CD8-positive, alpha-beta memory T cell (primary cell): ENCODE measurements at regions not wholly inside any gene's neighbourhood (a gene's known extent, or its start where the extent isn't known, plus 50 kb on each side); places are given as distances from the start of the nearest gene placed in this dataset.

Experiments used
- CTCF ChIA-PET: fragments of 350-600 bp; sonication (Branson Sonifier 250); formaldehyde crosslinking; loops from one replicate; lab custom pipeline; 2021; ENCODE audit warnings: antibody characterized with exemption; lab: Charles Lee
- POLR2A ChIA-PET: fragments of 350-600 bp; sonication (Branson Sonifier 250); formaldehyde crosslinking; loops from one replicate; lab custom pipeline; 2021; ENCODE audit warnings: antibody characterized with exemption; lab: Charles Lee
- DNase-seq, 5 donors: peaks; one replicate each; pipeline versions ENCODE4 v3.0.0 to v3.0.0-alpha.2; 2020 to 2022; ENCODE audit warnings: mixed read lengths in 1 of 5
- H3K27ac ChIP-seq: one replicate; pipeline ENCODE4 v1.7.0; 2013; ENCODE audit warnings: low read depth, mild to moderate bottlenecking, low read length, moderate library complexity
- H3K27me3 ChIP-seq: 2 replicates; pipeline ENCODE4 v1.7.0; 2013; ENCODE audit warnings: low read length, mild to moderate bottlenecking; ENCODE audit not compliant: insufficient read depth, poor library complexity, severe bottlenecking
- H3K36me3 ChIP-seq: 2 replicates; pipeline ENCODE4 v1.7.0; 2013; ENCODE audit warnings: mild to moderate bottlenecking, low read length, moderate library complexity; ENCODE audit not compliant: insufficient read depth
- H3K4me1 ChIP-seq: 2 replicates; pipeline ENCODE4 v1.7.0; 2013; ENCODE audit warnings: mild to moderate bottlenecking, low read length, moderate library complexity; ENCODE audit not compliant: insufficient read depth
- H3K4me3 ChIP-seq: 2 replicates; pipeline ENCODE4 v1.7.0; 2013; ENCODE audit warnings: mild to moderate bottlenecking, low read length
- H3K9me3 ChIP-seq: 2 replicates; pipeline ENCODE4 v1.7.0; 2013; ENCODE audit warnings: mild to moderate bottlenecking, low read length
- H3K27ac Mint-ChIP-seq, 8 donors: one replicate each; pipeline ENCODE4 v1.8.0; 2020 to 2021; ENCODE audit warnings: mixed read lengths in 8 of 8, mild to moderate bottlenecking in 6 of 8, inconsistent platforms in 3 of 8, moderate library complexity in 3 of 8
- H3K27me3 Mint-ChIP-seq, 2 donors: one replicate each; pipeline ENCODE4 v1.8.0; 2020 to 2021; ENCODE audit warnings: mixed read lengths in 2 of 2, mild to moderate bottlenecking in 1 of 2, moderate library complexity in 1 of 2
- H3K36me3 Mint-ChIP-seq, 3 donors: one replicate each; pipeline ENCODE4 v1.8.0; 2020 to 2021; ENCODE audit warnings: mixed read lengths in 3 of 3, inconsistent platforms in 1 of 3, mild to moderate bottlenecking in 1 of 3
- H3K4me1 Mint-ChIP-seq, 3 donors: one replicate each; pipeline ENCODE4 v1.8.0; 2020 to 2021; ENCODE audit warnings: mixed read lengths in 3 of 3, inconsistent platforms in 1 of 3, mild to moderate bottlenecking in 1 of 3
- H3K4me3 Mint-ChIP-seq, 7 donors: one replicate each; pipeline ENCODE4 v1.8.0; 2020 to 2021; ENCODE audit warnings: mixed read lengths in 7 of 7, mild to moderate bottlenecking in 6 of 7, moderate library complexity in 4 of 7, inconsistent platforms in 2 of 7
- H3K9me3 Mint-ChIP-seq, 5 donors: one replicate each; pipeline ENCODE4 v1.8.0; 2020 to 2022; ENCODE audit warnings: mixed read lengths in 5 of 5, mild to moderate bottlenecking in 3 of 5, moderate library complexity in 2 of 5, inconsistent platforms in 1 of 5

DNA sequence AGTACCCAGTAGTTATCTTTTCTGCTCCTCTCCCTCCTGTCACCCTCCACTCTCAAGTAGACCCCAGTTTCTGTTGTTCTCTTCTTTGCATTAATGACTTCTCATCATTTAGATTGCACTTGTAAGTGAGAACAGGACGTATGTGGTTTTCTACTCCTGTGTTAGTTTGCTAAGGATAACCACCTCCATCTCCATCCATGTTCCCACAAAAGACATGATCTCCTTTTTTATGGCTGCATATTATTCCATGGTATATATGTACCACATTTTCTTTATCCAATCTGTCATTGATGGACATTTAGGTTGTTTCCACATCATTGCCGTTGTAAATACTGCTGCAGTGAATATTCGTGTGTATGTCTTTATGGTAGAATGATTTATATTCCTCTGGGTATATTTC is 1346.5 kb downstream of the MRPL39 start:
- H3K4me3 Mint-ChIP-seq = no peak overlapping the region
- H3K4me1 Mint-ChIP-seq = no peaks in the 10 kb centered on the region
- H3K27ac Mint-ChIP-seq = no peak overlapping the region
- DNase-seq = no peak
- no peaks in the 10 kb centered on the region for H3K36me3 Mint-ChIP-seq
- H3K27me3 Mint-ChIP-seq = peaks cover 0 to 3% of the 10 kb centered on the region in 2 donors
- H3K27me3 ChIP-seq = no peaks in the 10 kb centered on the region
- no peak overlapping the region for H3K4me3 ChIP-seq
- H3K27ac ChIP-seq = no peak overlapping the region
- H3K9me3 ChIP-seq = no peaks in the 10 kb centered on the region
- H3K9me3 Mint-ChIP-seq = peaks cover 2 to 11% (median 3%) of the 10 kb centered on the region in 5 donors
- no peaks in the 10 kb centered on the region for H3K4me1 ChIP-seq
- CTCF ChIA-PET = no interaction called here
- no peaks in the 10 kb centered on the region for H3K36me3 ChIP-seq
- POLR2A ChIA-PET = no interaction called here

DNA sequence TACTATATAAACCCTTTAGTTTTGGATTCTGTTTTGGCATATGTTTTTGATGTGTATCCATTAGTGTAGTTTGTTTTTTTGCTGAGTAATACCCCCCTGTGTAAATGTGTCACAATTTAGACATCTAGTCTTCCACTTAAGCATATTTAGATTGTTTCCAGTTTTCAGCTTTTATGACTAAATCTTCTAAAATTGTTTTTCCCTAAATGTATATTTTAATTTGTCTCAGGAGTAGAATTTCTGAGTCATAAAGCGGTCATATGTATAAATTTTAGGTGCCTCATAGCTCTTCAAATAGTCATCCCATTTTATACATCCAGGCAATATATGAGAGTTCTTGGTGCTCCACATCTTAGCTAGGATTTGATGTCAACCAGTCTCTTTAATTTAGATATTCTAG is 1348.0 kb downstream of the MRPL39 start:
- POLR2A ChIA-PET = no interaction called here
- CTCF ChIA-PET = no interaction called here
- H3K27me3 ChIP-seq = no peaks in the 10 kb centered on the region
- no peaks in the 10 kb centered on the region for H3K9me3 ChIP-seq
- H3K4me1 Mint-ChIP-seq = no peaks in the 10 kb centered on the region
- H3K9me3 Mint-ChIP-seq = peaks cover 2 to 11% (median 3%) of the 10 kb centered on the region in 5 donors
- no peak overlapping the region for H3K27ac Mint-ChIP-seq
- H3K4me3 Mint-ChIP-seq = no peak overlapping the region
- no peaks in the 10 kb centered on the region for H3K4me1 ChIP-seq
- H3K27ac ChIP-seq = no peak overlapping the region
- no peak overlapping the region for H3K4me3 ChIP-seq
- no peaks in the 10 kb centered on the region for H3K36me3 Mint-ChIP-seq
- H3K36me3 ChIP-seq = no peaks in the 10 kb centered on the region
- H3K27me3 Mint-ChIP-seq = peaks cover 0 to 3% of the 10 kb centered on the region in 2 donors
- no peak for DNase-seq

DNA sequence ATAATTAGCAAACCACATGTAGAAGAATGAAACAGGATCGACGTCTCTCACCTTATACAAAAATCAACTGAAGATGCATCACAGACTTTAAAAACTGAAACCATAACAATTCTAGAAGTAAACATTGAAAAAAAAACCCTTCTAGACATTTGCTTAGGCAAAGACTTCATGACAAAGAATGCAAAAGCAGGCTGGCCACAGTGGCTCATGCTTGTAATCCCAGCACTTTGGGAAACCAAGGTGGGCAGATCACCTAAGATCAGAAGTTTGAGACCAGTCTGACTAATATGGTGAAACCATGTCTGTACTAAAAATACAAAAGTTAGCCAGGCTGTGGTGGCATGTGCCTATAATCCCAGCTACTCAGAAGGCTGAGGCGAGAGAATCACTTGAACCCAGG is 1351.7 kb downstream of the MRPL39 start:
- DNase-seq = no peak
- Histone ChIP-seq H3K4me1 (no peaks in the 10 kb centered on the region), H3K9me3 (no peaks in the 10 kb centered on the region), H3K4me3 (no peak overlapping the region), H3K36me3 (no peaks in the 10 kb centered on the region), H3K27me3 (no peaks in the 10 kb centered on the region), H3K27ac (no peak overlapping the region)
- H3K36me3 Mint-ChIP-seq = no peaks in the 10 kb centered on the region
- peaks cover 2 to 11% (median 3%) of the 10 kb centered on the region in 5 donors for H3K9me3 Mint-ChIP-seq
- POLR2A ChIA-PET = no interaction called here
- H3K27ac Mint-ChIP-seq = no peak overlapping the region
- H3K4me3 Mint-ChIP-seq = no peak overlapping the region
- H3K4me1 Mint-ChIP-seq = no peaks in the 10 kb centered on the region
- H3K27me3 Mint-ChIP-seq = peaks cover 0 to under 1% of the 10 kb centered on the region in 2 donors
- CTCF ChIA-PET = no interaction called here

DNA sequence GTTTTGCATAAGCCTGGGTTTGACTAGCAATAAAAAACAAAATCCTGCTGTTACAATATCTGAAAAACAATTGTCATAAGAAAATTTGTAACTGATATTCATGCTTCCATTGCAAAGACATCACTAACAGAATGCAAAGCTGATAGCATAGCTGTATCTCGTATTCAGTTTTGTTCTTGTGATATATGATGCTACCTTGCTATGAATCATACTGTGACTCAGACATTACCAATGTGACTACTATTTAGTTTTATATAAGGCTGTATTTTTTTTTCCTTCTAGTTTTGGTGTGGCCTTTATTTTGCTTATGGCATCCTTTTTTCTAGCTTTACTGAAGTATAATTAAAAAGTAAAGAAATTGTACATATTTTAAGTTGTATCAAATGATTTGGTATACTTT is 1381.8 kb downstream of the MRPL39 start:
- CTCF ChIA-PET = no interaction called here
- Histone ChIP-seq H3K9me3 (no peaks in the 10 kb centered on the region), H3K4me3 (no peak overlapping the region), H3K4me1 (no peaks in the 10 kb centered on the region), H3K27ac (no peak overlapping the region), H3K27me3 (no peaks in the 10 kb centered on the region), H3K36me3 (no peaks in the 10 kb centered on the region)
- no peak overlapping the region for H3K4me3 Mint-ChIP-seq
- H3K27ac Mint-ChIP-seq = no peak overlapping the region
- DNase-seq = no peak
- H3K9me3 Mint-ChIP-seq = peaks cover 0 to 23% (median 2%) of the 10 kb centered on the region in 5 donors
- POLR2A ChIA-PET = no interaction called here
- H3K36me3 Mint-ChIP-seq = no peaks in the 10 kb centered on the region
- H3K4me1 Mint-ChIP-seq = no peaks in the 10 kb centered on the region
- no peaks in the 10 kb centered on the region for H3K27me3 Mint-ChIP-seq

DNA sequence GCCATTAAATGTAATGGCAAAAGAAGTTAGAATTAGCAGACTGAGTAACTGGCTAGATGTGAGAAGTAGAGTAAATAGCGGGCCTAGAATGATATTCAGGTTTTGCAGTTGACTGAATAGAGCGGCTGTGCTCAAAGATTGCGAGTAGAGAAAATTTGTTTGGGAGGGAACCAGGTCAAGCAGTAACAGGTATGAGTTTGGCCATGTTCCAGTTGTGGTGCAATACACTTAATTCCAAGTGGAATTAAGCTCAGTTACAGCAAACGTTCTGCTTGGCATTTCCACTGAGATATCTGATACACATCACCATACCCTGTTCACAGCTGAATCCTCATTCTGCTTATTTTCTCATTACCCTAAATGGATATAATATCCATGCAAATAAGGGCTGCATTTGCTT is 1382.9 kb downstream of the MRPL39 start:
- no peak overlapping the region for H3K27ac ChIP-seq
- H3K4me1 Mint-ChIP-seq = no peaks in the 10 kb centered on the region

DNA sequence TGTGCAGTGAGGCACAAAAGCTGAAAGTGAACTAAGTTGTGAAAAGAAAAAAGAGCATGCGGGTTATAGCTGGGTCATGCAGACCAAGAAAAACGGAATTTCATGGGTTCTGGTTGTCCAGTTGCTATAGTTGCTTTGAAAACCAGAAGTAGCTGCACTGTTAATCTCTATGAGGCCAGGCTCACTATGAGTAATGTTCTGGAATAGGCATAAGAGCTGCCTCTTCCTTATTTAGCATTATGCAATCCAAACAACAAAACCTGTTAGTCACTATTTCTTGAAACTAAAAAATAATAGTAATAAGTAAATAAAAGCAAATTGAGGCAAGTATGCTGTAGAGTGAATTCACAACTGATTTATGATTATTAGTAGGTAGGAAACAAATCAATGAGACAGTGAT is 1383.7 kb downstream of the MRPL39 start:
- H3K4me1 Mint-ChIP-seq = no peaks in the 10 kb centered on the region
- Histone ChIP-seq H3K27me3 (no peaks in the 10 kb centered on the region), H3K9me3 (no peaks in the 10 kb centered on the region), H3K36me3 (no peaks in the 10 kb centered on the region), H3K4me1 (no peaks in the 10 kb centered on the region), H3K4me3 (no peak overlapping the region), H3K27ac (no peak overlapping the region)
- no peaks in the 10 kb centered on the region for H3K36me3 Mint-ChIP-seq
- CTCF ChIA-PET = no interaction called here
- H3K27ac Mint-ChIP-seq = no peak overlapping the region
- POLR2A ChIA-PET = no interaction called here
- H3K4me3 Mint-ChIP-seq = no peak overlapping the region
- no peak for DNase-seq
- peaks cover 0 to 21% (median under 1%) of the 10 kb centered on the region in 5 donors for H3K9me3 Mint-ChIP-seq
- H3K27me3 Mint-ChIP-seq = no peaks in the 10 kb centered on the region

More for the DNA sequence above, 1382.9 kb downstream of the MRPL39 start:
- ChIA-PET POLR2A (no interaction called here), CTCF (no interaction called here)
- DNase-seq = no peak
- H3K36me3 Mint-ChIP-seq = no peaks in the 10 kb centered on the region
- no peaks in the 10 kb centered on the region for H3K4me1 ChIP-seq
- H3K27me3 Mint-ChIP-seq = no peaks in the 10 kb centered on the region
- H3K9me3 Mint-ChIP-seq = peaks cover 0 to 23% (median 2%) of the 10 kb centered on the region in 5 donors
- no peak overlapping the region for H3K4me3 ChIP-seq
- no peaks in the 10 kb centered on the region for H3K27me3 ChIP-seq
- H3K4me3 Mint-ChIP-seq = no peak overlapping the region
- no peaks in the 10 kb centered on the region for H3K9me3 ChIP-seq
- no peaks in the 10 kb centered on the region for H3K36me3 ChIP-seq
- no peak overlapping the region for H3K27ac Mint-ChIP-seq

DNA sequence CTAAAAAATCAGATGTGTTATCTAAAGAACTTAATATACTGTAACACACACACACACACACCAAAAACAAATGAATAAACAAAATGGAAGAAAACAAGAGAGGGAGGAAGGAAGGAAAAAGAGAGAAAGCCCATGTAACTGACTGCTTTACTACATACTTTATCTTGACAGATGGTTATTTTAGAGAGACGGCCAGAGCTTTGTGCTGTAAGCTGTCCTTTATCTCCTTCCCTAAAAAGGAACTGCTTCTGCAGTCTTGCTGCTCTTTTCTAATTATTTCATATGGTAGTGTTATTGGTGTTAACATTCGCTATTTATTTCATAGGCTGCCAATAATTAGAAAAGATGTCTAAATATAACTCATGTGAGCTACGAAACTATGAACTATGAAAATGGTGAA is 1384.6 kb downstream of the MRPL39 start:
- H3K27ac Mint-ChIP-seq = no peak overlapping the region
- H3K4me1 Mint-ChIP-seq = no peaks in the 10 kb centered on the region
- Histone ChIP-seq H3K36me3 (no peaks in the 10 kb centered on the region), H3K4me1 (no peaks in the 10 kb centered on the region), H3K9me3 (no peaks in the 10 kb centered on the region), H3K4me3 (no peak overlapping the region), H3K27me3 (no peaks in the 10 kb centered on the region), H3K27ac (no peak overlapping the region)
- H3K9me3 Mint-ChIP-seq = peaks cover 0 to 13% (median 0%) of the 10 kb centered on the region in 5 donors
- no peaks in the 10 kb centered on the region for H3K36me3 Mint-ChIP-seq
- no peak overlapping the region for H3K4me3 Mint-ChIP-seq
- DNase-seq = no peak
- no peaks in the 10 kb centered on the region for H3K27me3 Mint-ChIP-seq
- ChIA-PET POLR2A (no interaction called here), CTCF (no interaction called here)

DNA sequence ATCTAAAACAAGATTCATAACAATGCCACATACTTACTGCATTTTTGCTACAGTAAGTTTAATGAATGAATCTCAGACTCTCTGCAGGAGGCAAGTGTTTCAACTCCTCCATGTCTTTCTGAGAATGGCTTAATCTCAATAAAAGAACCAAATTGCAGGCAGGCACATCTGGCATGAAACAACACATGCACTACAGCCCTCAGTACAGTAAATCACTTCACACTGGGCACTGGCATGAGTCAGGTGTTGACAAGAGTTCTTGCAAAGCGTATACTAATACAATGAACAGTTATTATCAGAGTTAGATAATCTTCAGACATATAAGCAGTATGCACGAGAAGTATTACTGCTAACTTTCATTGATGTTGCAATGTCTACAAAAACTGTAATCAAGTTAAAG is 1386.8 kb downstream of the MRPL39 start:
- CTCF ChIA-PET = no interaction called here
- Histone ChIP-seq H3K36me3 (no peaks in the 10 kb centered on the region), H3K9me3 (no peaks in the 10 kb centered on the region), H3K4me3 (no peak overlapping the region), H3K27ac (no peak overlapping the region), H3K4me1 (no peaks in the 10 kb centered on the region), H3K27me3 (no peaks in the 10 kb centered on the region)
- POLR2A ChIA-PET = no interaction called here
- Mint-ChIP-seq H3K9me3 (peaks cover 0 to 6% (median 0%) of the 10 kb centered on the region in 5 donors), H3K27ac (no peak overlapping the region), H3K4me3 (no peak overlapping the region), H3K27me3 (no peaks in the 10 kb centered on the region), H3K4me1 (no peaks in the 10 kb centered on the region), H3K36me3 (no peaks in the 10 kb centered on the region)
- DNase-seq = no peak

DNA sequence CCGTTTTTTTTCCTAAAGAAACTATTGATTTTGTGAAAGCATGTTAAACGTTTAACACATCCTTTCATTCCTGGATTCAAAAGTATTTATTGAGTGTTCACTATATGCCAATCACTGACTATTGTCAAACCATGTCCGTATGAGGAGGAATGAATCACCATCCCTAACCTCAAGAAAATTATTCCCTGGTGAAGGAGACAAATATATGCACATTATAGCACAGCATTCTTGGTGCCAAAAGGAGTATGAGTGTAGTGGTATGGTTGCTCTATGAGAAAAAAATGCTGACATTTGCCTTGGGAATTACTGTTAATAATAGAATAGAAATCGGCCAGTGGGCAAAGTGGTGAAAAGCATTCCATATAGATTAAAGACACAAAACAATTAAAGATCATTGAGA is 1390.1 kb downstream of the MRPL39 start:
- Mint-ChIP-seq H3K9me3 (peaks cover 0 to 5% (median 0%) of the 10 kb centered on the region in 5 donors), H3K27me3 (no peaks in the 10 kb centered on the region), H3K4me3 (no peak overlapping the region), H3K27ac (no peak overlapping the region), H3K4me1 (no peaks in the 10 kb centered on the region), H3K36me3 (no peaks in the 10 kb centered on the region)
- no peaks in the 10 kb centered on the region for H3K4me1 ChIP-seq
- no peak overlapping the region for H3K4me3 ChIP-seq
- H3K36me3 ChIP-seq = no peaks in the 10 kb centered on the region
- ChIA-PET POLR2A (no interaction called here), CTCF (no interaction called here)
- H3K9me3 ChIP-seq = no peaks in the 10 kb centered on the region
- H3K27ac ChIP-seq = no peak overlapping the region
- DNase-seq = no peak
- H3K27me3 ChIP-seq = no peaks in the 10 kb centered on the region
